ENCODE measurements at regions not wholly inside any gene's neighbourhood (a gene's known extent, or its start where the extent isn't known, plus 50 kb on each side); places are given as distances from the start of the nearest gene placed in this dataset.

DNA sequence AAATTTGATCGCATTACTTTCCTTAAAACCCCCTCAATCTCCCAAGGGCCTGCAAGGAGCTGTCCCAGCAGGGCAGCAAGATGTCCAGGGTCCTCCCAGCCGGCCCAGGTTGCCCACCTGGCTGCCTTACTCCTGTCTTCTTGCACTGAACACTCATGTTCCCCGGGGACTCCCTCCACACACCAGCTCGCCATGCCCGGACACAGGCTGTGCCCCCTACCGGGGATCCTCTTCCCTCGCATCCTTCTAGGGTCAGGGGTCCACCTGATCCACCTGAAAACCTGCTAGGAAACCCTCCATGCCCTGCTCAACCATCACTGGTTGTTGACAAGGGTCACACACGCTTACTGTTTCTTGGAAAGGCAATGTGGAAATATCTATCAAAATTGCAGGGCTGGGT is 172.0 kb upstream of the MSX2 start:
- DNase-seq, result no peak
- intact Hi-C loops (cut with DNase I), result no loop called here
- Histone ChIP-seq H3K9me3 (no peaks in the 10 kb centered on the region), H3K27me3 (no peaks in the 10 kb centered on the region), H3K27ac (no peak overlapping the region), H3K4me3 (no peak overlapping the region), H3K4me1 (no peaks in the 10 kb centered on the region), H3K36me3 (no peaks in the 10 kb centered on the region)
- TF ChIP-seq, protein P1, sequence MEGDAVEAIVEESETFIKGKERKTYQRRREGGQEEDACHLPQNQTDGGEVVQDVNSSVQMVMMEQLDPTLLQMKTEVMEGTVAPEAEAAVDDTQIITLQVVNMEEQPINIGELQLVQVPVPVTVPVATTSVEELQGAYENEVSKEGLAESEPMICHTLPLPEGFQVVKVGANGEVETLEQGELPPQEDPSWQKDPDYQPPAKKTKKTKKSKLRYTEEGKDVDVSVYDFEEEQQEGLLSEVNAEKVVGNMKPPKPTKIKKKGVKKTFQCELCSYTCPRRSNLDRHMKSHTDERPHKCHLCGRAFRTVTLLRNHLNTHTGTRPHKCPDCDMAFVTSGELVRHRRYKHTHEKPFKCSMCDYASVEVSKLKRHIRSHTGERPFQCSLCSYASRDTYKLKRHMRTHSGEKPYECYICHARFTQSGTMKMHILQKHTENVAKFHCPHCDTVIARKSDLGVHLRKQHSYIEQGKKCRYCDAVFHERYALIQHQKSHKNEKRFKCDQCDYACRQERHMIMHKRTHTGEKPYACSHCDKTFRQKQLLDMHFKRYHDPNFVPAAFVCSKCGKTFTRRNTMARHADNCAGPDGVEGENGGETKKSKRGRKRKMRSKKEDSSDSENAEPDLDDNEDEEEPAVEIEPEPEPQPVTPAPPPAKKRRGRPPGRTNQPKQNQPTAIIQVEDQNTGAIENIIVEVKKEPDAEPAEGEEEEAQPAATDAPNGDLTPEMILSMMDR (IDR thresholded peaks at IDR 0.05), result no peak
- no peak for ATAC-seq

DNA sequence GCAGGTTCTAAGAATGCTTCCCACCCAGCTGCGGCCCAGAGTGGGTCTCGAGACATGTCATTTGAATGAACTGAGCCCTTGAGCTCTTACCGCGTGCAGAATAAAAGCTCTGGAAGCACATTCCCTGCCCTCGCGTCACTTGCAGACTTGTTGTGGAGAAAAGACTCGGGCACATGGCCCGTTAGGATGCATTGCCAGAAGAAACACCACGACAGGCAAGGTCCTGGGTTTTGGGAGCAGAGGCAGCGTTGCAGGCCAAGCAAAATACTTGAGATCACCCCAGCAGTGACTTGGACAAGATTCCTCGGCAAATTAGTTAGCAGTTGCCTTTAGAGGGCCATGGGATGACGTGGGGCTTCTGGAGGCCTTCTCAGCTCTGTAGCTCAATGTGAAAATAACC is 170.8 kb upstream of the MSX2 start:
- Histone ChIP-seq H3K27ac (no peak overlapping the region), H3K36me3 (no peaks in the 10 kb centered on the region), H3K27me3 (no peaks in the 10 kb centered on the region), H3K9me3 (no peaks in the 10 kb centered on the region), H3K4me1 (no peaks in the 10 kb centered on the region), H3K4me3 (no peak overlapping the region)
- ATAC-seq, result no peak
- TF ChIP-seq, protein P1 (IDR thresholded peaks at IDR 0.05), result no peak
- intact Hi-C loops (cut with DNase I), result no loop called here
- no peak for DNase-seq

DNA sequence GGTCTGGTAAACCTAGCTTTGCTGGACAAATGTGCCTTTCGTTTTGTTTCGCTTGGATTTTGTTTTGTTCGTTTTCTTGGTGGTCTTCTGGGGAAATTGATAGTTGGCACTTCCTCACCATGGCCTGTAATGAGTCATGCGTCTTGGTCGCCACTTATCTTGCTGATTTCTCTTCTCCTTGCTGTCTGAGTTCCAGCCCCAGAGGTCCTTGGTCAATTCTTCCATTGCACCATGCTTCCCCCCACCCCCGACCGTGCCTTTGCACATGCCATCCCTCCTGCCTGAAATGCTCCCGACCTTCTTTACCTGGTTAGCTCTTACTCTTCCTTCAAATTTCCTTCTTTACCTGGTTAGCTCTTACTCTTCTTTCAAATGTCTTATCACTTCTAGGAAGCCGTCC is 168.7 kb upstream of the MSX2 start:
- no peak for ATAC-seq
- Histone ChIP-seq H3K9me3 (no peaks in the 10 kb centered on the region), H3K27ac (no peak overlapping the region), H3K27me3 (no peaks in the 10 kb centered on the region), H3K36me3 (no peaks in the 10 kb centered on the region), H3K4me1 (no peaks in the 10 kb centered on the region), H3K4me3 (no peak overlapping the region)
- DNase-seq, result no peak
- intact Hi-C loops (cut with DNase I), result no loop called here
- TF ChIP-seq, protein P1 (IDR thresholded peaks at IDR 0.05), result no peak

DNA sequence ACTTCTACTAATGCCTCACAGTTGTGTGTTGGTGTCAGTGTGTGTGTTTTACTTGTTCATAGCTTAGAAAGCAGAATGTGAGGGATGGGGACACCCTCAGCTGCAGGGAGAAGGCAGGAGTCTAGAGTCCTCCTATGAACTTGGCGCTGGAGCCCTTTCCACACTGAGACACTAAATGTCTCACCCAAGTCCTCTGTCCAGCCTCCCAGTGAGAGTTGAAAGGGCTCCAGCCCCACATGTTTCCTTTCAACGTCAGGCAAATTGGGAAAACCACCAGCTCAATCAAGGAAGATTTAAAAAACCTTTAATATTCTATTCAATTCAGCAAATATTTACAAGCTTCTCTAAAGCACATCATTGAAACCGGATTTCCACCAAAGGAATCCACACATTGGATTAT is 167.6 kb upstream of the MSX2 start:
- intact Hi-C loops (cut with DNase I), result no loop called here
- DNase-seq, result no peak
- no peak for ATAC-seq

DNA sequence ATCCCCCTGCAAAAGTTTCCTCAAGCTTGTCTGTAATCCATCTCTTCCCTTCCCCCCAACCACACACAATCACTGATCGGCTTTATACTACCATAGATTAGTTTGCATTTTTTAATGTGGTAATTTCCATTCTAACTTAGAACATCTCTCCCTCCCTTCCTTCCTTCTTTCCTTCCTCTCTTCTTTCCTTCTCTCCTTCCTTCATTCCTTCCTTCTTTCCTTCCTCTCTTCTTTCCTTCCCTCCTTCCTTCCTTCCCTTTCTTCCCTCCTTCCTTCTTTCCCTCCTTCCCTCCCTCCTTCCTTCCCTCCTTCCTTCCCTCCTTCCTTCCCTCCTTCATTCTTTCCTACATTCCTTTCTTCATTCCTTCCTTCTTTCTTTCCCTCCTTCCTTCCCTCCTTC is 166.2 kb upstream of the MSX2 start:
- Histone ChIP-seq H3K27ac (no peak overlapping the region), H3K36me3 (no peaks in the 10 kb centered on the region), H3K4me1 (no peaks in the 10 kb centered on the region), H3K4me3 (no peak overlapping the region), H3K27me3 (no peaks in the 10 kb centered on the region), H3K9me3 (no peaks in the 10 kb centered on the region)
- intact Hi-C loops (cut with DNase I), result no loop called here
- TF ChIP-seq, protein P1 (IDR thresholded peaks at IDR 0.05), result no peak
- DNase-seq (no peak), ATAC-seq (no peak)

More for the DNA sequence above, 167.6 kb upstream of the MSX2 start:
- no peaks in the 10 kb centered on the region for H3K36me3 ChIP-seq
- H3K27me3 ChIP-seq, result no peaks in the 10 kb centered on the region
- no peaks in the 10 kb centered on the region for H3K4me1 ChIP-seq
- TF ChIP-seq, protein P1 (IDR thresholded peaks at IDR 0.05), result no peak
- no peaks in the 10 kb centered on the region for H3K9me3 ChIP-seq
- H3K4me3 ChIP-seq, result no peak overlapping the region
- no peak overlapping the region for H3K27ac ChIP-seq

DNA sequence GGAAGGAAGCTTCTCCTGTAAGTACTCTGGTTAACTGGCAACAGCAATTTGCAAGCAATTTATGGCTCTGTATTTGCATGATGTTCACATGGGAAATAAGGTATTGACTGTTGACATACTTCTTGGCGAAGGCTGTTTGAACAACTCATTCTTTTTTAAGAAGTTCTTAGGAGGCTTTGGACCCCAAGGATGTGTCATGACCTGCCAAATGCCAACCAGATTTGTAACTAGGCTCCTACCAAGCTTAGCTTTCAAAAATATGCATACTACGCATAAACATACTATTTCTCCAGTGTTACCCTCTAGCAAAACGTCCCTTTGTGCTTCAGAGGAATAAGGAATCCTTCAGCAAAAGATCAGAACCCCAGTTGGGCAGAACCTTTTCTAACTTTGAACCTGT is 165.2 kb upstream of the MSX2 start:
- no peak for DNase-seq
- H3K27me3 ChIP-seq, result no peaks in the 10 kb centered on the region
- TF ChIP-seq, protein P1 (IDR thresholded peaks at IDR 0.05), result no peak
- no peak overlapping the region for H3K4me3 ChIP-seq
- no peak for ATAC-seq
- no peak overlapping the region for H3K27ac ChIP-seq
- H3K4me1 ChIP-seq, result no peaks in the 10 kb centered on the region
- H3K36me3 ChIP-seq, result no peaks in the 10 kb centered on the region
- H3K9me3 ChIP-seq, result no peaks in the 10 kb centered on the region
- intact Hi-C loops (cut with DNase I), result no loop called here

Measured in upper lobe of right lung (tissue), 1 donor.